ENCODE measurements at regions not wholly inside any gene's neighbourhood (a gene's known extent, or its start where the extent isn't known, plus 50 kb on each side); places are given as distances from the start of the nearest gene placed in this dataset.
"Not testable (repeated sequence)": the region's sequence is repeated elsewhere in the genome, so short reads cannot be mapped to it uniquely, and the experiment has no call there.

DNA sequence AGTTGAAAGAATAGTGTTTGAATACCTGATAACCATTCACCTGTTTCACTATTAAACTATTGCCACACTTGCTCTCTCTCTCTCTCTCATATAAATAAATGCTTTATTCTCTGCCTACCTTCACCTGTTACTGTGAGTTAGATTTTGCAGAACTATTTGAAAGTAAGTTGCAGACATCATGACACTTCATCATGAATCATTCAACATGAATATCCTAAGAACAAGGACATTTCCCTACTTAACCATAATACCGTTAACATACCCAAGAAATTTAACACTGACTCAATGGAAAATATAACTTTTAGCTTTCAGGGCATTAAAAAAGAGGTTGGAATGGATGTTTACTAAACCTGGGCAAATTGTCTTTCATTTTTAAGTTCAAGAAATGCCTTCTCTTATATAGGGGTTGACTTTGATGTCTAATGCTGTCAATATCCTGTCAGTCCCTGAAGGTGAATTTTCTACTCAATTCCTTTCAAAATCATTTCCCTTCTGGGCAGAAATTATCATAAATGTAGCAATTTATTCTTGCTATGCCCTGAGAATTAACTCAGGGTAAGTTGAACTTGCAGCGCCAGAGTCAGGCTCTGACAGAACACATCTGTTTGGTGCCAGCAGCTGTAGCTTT, 582.6 kb upstream of the TLE4 start:
- DNase-seq, result no peak

DNA sequence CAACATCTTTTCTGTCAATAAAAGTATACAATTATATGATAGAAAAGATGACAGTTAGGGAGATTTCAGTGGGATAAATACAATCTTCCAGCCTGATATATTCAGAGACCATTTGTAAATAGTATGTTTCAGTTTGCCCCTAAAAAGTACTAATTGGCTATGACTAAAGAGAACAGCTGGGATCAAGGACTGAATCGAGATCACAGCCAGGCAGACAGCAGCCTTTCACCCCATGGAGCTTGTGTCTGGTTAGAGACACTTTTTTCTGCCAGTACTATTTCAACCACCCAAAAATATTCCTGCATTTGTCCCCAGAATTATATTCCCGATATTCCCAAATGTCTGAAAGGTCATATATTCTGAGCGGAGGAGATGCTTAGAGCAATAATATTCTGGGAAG, 577.3 kb upstream of the TLE4 start:
- DNase-seq, result no peak

DNA sequence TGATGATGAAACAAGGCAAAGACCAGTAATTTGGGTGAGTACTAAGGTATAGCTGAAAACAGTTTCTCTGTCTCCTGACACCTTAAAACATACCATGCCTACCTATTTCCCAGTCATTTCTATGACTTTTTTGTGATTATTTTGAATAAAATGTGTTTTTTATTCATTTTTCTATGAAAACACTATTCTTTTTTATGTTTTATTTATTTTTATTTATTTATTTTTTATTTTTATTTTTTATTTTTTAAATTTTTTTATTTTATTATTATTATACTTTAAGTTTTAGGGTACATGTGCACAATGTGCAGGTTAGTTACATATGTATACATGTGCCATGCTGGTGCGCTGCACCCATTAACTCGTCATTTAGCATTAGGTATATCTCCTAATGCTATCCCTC, 576.8 kb upstream of the TLE4 start:
- not testable (repeated sequence) for DNase-seq

DNA sequence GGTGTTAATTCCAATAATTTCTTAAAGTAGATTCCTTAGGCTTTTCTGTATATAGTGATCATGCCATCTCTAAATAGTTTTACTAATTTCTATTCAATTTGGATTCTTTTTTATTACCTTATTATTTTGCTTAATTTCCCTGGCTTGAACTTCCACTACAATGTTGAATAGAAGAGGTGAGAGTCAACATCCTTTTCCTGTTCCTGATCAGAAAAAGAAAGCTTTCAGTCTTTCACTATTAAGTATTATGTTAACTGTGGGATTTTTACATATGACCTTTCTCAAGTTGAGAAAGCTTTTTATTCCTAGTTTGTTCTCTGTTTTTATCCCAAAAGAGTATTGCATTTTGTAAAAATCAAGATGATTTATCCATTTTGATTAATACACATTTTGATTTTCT, 574.5 kb upstream of the TLE4 start:
- no peak for DNase-seq

DNA sequence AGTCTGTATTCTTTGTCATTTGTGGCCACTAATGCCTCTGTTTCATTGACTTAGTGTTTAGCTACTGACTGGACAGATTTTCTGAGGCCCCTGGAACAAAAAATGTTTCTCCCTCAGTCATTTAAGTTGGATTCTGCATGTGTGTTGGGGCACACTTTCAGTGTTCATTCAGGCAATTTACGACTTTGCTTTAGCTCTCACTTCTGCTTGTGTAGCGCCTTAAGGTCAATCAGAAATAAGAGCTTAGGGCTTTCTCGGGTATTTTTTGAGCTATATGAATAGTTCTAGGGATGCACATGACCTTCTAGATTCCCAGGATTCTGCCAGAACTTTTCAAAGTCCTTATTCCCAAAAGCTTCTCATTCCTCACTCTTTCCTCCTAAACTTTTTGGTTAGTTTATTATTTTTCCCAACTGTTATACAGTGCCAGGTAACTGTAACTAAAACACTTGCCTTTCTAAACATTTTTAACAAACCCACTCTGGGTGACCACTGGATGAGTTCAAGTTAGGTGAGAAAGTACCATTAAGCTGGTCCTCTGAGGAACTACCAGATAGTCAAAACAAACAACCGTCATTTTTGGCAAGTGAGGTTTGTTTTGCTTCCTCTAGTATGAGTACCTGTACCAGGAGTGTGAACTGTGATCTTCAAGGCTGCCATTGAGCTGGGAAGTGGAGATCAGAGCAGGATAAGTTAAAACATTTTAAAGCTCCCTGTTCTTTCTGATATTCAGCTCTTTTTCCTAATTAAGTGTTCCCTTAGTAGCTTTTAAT, 571.3 kb upstream of the TLE4 start:
- no peak for DNase-seq

- DNase-seq, result no peak
These were observed 570.8 kb upstream of the TLE4 start for GRCh38 chr9:79001012-79001411.

GRCh38 chr9:79003514-79003913, 568.3 kb upstream of the TLE4 start:
- no peak for DNase-seq

DNA sequence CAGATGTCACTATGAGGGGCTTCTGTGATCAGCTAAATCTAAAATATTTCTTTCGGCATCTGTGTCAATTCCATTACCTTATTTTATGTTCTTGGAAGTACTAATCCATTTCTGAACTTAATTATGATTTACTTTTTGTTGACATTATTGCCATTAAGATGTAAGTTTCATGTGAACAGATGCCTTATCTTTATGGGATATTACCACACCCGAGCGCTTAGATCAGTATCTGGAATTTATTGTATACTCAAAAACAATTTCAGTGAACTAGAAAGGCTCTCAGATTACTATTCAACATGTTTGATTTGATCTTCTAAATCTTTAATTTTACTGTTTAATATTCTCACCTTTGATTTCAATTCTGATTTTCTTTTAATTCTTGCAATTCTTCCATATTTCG, 567.7 kb upstream of the TLE4 start:
- no peak for DNase-seq

- DNase-seq, result no peak
These were observed 565.2 kb upstream of the TLE4 start for GRCh38 chr9:79006546-79006945.

- no peak for DNase-seq
These were observed 563.9 kb upstream of the TLE4 start for GRCh38 chr9:79007701-79008483.

DNA sequence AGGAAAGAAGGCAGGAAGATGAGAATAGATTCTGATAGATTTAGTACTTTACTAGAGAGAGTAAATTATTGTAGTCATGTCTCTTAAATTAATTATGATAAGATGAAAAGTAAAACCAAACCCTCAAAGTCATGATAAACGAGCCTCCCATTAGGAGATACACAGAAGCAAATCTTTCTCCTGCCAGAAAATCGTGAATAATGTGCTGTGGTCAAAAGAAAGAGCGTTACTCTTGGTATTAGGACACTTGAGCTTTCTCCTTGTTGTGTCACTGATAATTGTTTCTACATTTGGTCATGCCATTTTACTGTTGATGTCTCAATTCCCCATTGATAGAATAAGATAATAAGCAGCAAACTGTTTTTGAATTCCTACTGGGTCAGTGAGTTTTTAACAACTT, 562.8 kb upstream of the TLE4 start:
- DNase-seq, result no peak

GRCh38 chr9:79011461-79011860, 560.3 kb upstream of the TLE4 start:
- DNase-seq, result no peak

DNA sequence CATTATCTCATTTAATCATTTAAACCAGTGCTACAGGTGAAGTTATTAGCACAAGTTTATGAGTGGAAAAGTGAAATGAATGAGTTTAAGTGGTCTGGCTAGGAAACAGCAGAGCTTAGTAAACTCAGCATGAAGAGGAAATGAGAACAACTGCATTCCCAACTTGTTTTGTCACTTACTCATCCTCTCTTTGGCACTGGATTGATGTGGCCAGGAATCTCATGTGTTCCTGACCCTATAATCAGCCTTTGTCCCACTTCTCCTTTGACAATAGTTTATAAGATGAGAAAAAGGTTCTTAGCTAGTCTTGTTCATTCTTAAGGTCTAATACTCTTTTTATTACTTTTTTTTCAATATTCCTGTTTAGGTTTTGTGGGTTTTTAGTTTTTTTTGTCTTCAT, 559.2 kb upstream of the TLE4 start:
- DNase-seq, result no peak

GRCh38 chr9:79013715-79014610, 557.8 kb upstream of the TLE4 start:
- no peak for DNase-seq

- DNase-seq, result no peak
These were observed 556.7 kb upstream of the TLE4 start for GRCh38 chr9:79014929-79015699.

- DNase-seq, result no peak
These were observed 555.8 kb upstream of the TLE4 start for GRCh38 chr9:79015951-79016350.

- no peak for DNase-seq
These were observed 551.5 kb upstream of the TLE4 start for GRCh38 chr9:79020276-79020675.

DNA sequence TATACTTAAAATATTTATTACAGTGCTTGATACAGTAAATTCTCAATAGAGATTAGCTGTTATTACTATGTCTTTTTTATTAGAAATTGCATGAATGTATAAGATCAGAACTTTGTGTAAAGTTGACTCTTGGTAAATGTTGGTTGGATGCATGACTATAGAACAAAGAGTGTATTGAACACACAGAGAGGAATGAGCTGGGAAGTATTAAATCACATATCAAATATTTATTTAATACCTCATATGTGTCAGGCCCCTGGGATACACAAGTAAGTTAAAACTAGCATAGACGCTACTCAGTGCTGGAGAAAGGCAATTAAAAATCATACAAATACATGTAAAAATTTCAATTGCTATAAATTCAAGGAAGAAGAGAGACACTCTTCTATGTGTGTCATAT, 550.7 kb upstream of the TLE4 start:
- DNase-seq, result no peak

DNA sequence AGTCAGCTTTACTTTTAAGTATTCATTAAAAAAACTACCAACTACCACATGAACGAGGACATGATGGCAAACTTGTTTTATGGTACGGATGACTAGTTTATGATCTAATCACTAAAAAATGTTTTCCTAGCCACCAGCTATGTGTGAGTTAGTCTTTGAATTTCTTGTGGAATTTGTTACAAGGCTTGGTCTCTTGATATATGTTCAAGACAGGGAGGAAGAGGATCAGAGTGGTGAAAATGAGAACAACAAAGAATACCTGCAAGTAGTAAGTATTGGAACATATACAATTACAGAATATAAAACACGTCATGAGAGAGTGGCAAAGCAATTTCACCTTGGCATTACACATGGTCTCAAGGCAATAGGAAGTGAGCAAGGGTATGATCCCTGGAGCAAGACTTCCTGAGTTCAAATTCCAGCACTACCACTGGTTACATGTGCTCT, 548.6 kb upstream of the TLE4 start:
- no peak for DNase-seq

- DNase-seq, result no peak
These were observed 545.4 kb upstream of the TLE4 start for GRCh38 chr9:79026316-79026715.

DNA sequence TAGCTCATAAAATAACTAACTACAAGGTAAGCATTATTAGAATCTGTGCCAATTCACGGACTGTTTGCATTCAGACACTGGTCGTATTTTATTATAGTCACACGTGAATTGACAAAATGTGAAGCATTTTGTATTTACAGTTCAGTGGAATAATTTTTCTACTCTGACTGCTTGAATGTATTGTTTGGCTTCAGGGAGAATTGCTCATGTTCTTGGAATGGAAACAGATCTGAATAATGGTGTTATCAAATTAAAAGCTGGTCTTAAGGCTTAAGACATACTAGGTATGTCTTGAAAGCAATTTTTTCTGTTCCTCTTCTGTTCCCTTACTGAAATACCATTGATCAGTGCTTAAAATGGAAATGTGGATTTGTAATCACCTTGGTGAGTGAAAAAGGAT, 543.7 kb upstream of the TLE4 start:
- DNase-seq, result no peak

GRCh38 chr9:79034583-79034982, 537.2 kb upstream of the TLE4 start:
- DNase-seq, result no peak
